HG02840 (cell line): ENCODE measurements at regions not wholly inside any gene's neighbourhood (a gene's known extent, or its start where the extent isn't known, plus 50 kb on each side); places are given as distances from the start of the nearest gene placed in this dataset.
"Not testable (repeated sequence)": the region's sequence is repeated elsewhere in the genome, so short reads cannot be mapped to it uniquely, and the experiment has no call there.

ENCODE experiments used
- ATAC-seq: cut with Tn5 transposase; IDR thresholded peaks from one replicate; pipeline ENCODE4 v1.9.1; 2021; ENCODE audit warnings: mild to moderate bottlenecking, moderate library complexity, moderate number of reproducible peaks; ENCODE audit not compliant: unreplicated experiment, low FRiP score

DNA sequence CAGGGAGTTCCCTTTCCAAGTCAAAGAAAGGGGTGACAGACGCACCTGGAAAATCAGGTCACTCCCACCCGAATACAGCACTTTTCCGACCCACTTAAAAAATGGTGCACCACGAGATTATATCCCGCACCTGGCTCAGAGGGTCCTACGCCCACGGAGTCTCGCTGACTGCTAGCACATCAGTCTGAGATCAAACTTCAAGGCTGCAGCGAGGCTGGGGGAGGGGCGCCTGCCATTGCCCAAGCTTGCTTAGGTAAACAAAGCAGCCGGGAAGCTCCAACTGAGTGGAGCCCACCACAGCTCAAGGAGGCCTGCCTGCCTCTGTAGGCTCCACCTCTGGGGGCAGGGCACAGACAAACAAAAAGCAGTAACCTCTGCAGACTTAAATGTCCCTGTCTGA is 277.8 kb upstream of the ARHGAP42 start:
- not testable (repeated sequence) for ATAC-seq

DNA sequence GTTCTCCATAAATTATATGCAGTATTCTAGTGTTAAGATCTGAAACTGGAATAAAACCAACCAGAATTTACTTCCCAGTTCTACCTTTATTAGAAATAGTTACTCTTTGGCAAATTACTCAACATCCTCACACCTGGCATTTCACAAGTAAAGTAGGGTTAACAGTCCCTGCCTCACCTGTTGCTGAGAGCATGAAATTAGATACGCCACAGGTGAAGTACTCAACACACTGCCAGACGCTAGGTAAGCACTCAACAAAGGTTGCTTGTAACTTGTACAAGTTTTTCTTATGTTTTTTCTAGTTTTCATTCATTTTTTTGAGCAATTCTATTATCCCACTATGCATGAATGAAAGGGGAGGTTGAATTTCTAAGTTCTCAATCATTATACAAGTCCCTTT is 267.6 kb upstream of the ARHGAP42 start:
- ATAC-seq = no peak

DNA sequence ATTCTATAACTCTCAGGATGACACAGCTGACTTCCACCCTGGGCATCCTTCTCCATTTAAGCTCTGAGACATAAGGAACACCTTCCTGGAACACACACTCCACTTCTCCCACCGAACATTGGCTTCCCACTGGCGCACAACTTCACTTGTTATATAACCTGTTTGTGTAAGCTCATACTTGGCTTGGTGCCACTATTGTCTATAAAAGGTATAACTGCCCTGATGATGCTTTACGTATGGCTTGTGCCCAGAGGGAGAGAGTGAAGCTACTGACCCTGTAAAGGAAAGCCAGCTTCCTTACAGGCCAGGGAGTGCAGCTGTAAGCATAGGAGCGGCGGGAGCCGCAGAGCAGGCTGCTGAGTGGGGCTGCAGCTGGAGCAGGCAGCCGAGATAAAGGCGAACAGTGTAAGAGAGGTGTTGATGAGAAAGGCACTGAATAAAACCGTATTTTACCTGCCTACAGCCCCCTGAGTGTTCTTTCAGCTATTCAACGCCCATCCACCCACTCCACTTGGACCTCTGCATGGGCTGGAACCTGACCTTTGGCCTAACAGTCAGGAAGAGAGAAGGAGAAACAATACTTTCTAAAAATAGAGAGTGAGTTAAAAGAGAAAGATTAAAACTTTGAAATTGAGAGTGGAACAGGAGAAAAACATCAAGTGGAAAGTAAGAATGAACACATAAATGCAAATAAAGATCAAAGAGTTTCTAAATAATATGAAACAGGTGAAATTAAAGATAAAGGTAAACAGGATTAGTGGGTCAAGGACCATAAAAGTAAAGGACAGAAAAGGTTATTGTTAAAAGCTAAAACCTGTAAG is 252.1 kb upstream of the ARHGAP42 start:
- no peak for ATAC-seq

DNA sequence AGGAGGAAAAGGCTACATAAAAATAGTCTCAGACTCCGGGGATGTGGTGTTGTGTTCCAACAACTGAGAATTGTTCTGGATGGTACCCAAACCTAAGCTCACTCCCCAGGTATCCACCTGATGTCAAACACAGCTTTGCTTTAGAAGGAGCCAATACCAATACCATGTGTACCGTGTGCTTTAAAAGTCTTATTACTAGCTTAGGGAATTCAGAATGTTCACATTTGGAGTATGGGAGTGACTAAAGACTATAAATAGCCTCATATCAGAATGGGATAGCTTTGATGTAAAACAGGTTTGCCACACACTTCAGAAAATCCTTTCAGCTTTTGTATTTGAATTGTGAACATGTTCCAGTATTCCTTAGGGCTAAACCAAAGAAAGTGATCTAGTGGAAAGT is 248.7 kb upstream of the ARHGAP42 start:
- no peak for ATAC-seq

DNA sequence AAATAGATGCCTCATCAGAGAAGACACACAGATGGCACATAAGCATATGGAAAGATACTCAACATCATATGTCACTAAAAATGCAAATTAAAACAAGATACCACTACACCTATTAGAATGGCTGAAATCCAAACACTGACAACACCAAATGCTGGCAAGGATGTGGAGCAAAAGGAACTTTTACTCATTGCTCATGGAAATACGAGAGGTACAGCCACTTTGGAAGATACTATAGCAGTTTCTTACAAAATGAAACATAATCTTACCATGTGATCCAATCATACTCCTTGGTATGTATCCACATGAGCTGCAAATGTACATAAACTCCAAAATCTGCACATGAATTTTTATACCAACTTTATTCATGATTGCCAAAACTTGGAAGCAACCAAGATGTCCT is 246.0 kb upstream of the ARHGAP42 start:
- no peak for ATAC-seq

DNA sequence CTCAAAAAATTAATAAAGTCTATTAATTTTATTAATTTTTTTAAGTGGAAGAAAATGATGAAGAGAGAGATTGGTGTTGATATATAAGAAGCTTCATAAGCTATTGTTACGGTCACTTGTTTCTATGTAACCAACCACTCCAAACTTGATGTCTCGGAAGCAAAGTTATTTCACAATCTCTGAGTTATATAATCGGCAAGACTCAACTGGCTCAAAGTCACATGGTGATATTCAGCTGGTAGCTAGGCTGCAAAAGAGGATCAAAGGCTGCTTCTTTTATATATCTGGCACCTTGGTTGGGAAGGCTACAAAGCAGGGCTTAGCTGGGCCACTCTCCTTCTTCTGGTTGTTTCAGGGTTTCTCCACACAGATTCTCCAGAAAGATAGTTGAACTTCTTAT is 245.1 kb upstream of the ARHGAP42 start:
- no peak for ATAC-seq

DNA sequence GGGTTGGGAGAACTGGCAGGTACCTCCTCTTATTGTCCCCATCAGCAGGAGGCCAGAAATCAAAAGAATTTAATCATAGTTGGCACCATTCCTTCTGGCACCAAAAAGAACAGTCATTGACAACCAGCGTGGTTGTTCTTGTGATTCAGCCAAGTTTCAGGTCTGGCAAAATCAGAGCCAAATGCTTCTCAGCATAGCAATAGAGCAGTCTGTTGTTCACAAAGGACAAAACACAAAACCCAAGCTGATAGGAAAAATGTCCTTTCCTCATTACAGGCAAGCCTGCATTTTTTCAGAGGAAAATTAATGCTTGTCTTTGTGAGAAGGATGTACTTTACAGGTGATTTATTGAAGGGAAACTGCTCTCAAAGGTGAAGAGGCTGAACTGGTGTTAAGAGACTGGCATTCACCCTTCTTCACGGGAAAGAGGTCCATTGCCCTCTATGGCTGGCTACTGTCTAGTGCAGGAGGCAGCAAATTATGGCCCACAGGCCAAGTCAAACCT is 241.8 kb upstream of the ARHGAP42 start:
- no peak for ATAC-seq

DNA sequence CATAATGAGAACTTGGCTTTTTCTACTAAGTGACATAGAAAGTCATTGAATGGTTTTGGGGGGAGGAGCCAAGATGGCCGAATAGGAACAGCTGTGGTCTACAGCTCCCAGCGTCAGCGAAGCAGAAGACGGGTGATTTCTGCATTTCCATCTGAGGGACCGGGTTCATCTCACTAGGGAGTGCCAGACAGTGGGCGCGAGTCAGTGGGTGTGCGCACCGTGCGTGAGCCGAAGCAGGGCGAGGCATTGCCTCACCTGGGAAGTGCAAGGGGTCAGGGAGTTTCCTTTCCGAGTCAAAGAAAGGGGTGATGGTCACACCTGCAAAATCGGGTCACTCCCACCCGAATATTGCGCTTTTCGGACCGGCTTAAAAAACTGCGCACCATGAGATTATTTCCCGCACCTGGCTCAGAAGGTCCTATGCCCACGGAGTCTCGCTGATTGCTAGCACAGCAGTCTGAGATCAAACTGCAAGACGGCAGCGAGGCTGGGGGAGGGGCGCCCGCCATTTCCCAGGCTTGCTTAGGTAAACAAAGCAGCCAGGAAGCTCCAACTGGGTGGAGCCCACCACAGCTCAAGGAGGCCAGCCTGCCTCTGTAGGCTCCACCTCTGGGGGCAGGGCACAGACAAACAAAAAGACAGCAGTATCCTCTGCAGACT is 235.2 kb upstream of the ARHGAP42 start:
- ATAC-seq = not testable (repeated sequence)

DNA sequence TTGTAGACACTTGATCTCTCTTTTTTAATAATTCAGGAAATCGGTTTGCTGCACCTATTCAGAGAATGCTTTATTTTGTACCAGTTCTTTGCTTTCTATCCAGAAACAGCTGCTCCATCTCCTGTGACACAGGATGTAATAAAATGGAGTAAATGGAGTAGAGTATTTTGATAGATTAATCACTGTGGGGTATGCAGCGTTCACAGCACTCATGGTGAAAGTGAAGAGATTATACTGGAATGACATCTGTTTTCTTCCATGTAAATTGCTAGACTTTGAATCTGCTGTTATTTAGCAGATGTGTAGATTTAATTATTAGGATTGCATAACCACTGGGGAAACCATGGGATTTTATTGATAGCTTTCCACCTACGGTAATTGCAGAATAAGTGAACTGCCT is 227.3 kb upstream of the ARHGAP42 start:
- ATAC-seq = no peak

DNA sequence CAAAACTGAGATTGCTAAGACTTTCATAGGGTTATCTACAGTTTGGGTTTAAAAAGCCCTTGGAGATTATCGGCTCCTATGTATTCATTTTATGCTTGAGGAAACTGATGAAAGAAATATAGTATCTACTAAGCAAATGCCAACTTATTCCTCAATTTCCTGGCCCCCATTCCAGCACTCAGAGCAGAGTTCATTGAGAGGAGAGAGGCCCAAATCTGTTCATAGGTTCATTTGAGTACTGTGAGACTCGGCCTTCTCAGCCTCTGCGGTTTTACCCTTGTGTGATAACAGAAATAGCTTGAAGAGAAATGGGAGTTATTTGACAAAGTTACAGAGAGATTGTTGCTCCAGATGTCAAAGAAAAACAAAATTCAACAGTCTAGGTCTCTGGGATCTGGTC is 226.7 kb upstream of the ARHGAP42 start:
- ATAC-seq = no peak

DNA sequence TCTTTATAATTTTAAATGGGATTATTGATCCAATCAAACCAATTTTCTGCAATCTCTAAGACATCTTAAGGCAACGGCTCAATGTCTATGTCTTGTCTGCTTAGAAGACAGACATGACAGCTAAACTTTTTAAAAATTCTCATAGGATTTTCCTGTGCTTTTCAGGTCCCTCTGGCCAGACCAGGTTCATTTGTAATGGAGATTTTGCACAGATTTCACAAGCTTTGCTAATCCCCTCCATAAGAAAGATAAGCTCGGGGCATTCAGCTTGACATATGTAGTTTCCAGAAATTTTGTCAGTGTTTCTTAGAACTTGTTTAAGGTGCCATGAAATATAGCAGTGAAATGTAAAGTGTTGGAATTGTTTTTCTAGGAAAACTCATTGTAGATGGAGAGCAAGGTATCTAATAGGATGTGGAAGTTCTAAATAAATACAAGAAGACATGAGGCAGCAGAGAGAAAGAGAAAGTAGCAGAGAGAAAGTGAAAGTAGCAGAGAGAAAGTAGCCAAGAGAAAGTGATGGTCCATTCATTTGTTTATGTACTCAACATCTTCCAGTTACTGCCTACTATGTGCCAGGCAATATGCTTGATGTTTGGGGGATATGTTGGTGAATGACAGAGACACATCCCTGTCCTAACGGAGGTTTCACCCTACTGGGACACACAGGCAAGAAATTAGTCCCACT is 219.1 kb upstream of the ARHGAP42 start:
- no peak for ATAC-seq

DNA sequence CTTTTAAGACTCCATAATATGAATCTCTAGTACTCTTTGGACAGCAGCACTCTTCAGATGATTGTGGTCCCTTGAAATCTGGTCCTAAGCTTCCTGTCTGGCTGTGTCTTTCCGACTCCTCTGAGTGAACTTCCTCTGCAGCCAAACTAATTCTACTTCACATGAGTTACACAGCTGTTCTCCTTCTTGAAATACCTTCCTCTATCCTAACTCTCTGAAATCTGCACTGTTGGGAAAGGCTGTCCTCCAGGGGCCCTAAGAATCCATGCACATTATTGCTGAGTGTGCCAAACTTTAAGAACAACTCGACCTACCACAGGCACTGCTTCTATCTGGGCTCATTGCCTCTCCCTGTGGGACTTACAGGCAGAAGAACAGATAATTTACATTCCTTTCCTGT is 217.3 kb upstream of the ARHGAP42 start:
- ATAC-seq = no peak

DNA sequence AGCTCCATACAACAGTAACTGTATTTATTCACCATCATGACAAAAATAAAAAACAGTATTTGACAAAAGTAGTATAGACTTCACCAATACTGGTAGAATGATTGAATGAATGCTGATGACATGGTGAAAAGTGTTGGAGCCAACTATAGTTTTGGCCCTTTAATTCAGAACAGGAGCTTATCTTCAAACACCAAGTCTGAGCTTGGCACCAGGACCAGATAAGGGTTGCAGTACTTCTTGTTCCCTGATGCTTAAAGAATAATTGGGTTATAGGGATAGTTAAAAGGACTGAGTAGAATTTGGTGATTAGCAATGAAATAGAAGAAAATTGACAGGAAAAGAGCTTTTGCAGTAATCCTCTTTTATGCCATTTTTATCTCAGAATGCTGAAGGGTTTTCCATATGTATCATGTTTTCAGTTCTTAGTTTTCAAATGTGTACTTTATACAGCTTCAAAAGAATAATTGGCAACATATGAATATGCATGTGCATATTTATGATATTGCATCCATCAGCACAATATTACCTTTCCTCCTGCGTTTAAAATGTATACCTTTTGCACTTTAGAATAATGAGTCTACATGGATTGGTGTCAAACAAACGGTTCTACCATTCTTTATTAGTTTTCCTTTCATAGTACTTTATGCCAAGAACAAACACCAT is 214.2 kb upstream of the ARHGAP42 start:
- no peak for ATAC-seq

DNA sequence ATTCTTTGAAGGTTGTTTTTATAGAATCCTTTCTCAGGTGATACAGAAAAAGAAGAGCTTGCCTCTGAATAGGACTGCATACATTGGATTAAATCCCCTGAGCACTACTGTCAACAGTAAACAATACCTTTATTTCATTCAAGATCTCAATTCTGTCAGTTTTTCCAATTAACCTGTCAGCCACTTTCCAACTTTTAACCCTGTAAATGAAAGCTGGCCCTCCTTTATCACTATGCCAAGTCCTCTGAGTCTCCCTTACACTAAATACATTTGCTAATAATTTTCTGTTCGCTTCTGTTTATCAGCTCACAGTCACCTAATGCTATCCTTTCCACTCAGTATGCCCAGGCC is 213.7 kb upstream of the ARHGAP42 start:
- ATAC-seq = no peak

DNA sequence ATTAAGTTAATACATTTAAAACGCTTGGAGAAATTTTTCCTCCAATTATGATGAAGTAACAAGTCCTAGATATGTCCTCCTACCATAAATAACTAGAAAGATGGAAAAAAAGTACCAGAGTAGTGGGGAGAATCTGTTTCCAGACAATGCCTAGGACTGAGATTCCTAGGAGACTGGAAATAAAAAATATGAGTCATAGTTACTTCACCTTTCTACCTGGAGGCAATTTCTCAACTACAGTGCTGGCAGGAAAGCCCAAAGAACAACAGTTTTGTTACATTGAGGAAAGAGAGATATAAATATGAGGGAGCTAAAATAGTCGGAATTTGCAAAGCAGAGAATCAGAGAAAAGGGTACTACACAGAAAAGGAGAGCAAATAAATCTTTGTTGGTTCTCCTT is 202.1 kb upstream of the ARHGAP42 start:
- ATAC-seq = no peak

DNA sequence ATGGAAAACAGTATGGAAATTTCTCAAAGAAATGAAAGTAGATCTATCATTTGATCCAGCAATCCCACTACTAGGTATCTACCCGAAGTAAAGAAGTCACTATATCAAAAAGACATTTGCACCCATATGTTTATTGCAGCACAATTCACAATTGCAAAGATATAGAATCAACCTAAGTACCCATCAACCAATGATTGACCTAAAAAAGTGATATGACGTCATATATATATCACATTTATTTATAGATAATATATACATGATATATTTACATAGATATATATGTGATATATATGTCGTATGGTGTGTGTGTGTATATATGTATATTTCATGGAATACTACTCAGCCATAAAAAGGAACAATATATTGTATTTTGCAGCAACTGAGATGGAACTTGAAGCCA is 188.3 kb upstream of the ARHGAP42 start:
- ATAC-seq = no peak

DNA sequence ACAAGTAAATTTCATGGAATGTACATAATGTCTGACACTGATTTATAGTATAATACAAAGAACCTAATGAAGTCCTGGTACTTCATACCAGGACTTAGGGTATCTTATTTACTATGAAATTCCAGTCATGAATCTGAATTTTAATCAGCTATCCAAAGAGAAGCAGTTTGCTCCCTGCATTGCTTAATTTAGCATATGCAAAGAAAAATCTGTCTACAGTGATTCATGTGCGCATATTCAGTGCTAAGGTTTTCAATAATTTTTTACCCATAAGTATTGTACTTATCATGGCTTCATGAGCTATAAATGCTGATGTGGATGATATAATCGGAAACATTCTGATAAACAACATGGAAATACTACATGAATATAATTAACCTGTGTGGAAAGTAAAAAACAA is 185.6 kb upstream of the ARHGAP42 start:
- no peak for ATAC-seq

DNA sequence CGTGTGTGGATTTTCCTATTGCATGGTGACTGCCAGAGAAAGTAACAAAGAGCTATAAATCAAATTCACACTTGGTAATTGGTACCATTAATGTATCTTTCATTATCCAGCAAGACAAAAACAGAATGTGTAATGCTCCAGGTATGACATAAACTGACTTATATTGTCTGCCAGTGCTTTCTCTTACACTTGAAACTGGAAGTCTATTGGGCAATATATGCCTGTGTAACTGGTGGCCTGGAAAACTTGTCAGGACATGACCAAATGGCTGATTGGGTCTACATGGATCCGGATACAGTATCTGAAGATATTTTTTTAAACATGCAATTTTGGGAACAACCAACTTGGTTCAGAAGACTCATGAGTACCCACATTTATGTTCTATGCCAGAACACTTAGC is 174.6 kb upstream of the ARHGAP42 start:
- ATAC-seq = no peak

DNA sequence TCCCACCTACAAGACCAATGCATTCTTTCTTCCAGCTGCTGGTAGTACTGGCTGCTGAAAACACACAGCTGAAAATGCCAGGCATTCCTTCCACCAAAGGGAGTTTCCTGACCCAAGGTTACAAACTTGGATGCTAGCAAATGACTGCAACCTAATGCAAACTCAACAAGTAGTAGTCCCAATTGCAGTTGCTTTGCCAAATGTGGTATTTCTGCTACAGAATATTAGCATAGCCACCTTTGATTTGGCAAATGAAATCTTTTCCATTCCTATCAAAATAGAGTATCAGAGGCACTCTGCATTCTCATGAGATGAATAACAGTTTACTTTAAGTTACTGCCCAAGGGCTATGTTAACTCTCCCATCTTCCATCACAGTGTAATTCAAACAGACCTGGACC is 172.0 kb upstream of the ARHGAP42 start:
- ATAC-seq = no peak

DNA sequence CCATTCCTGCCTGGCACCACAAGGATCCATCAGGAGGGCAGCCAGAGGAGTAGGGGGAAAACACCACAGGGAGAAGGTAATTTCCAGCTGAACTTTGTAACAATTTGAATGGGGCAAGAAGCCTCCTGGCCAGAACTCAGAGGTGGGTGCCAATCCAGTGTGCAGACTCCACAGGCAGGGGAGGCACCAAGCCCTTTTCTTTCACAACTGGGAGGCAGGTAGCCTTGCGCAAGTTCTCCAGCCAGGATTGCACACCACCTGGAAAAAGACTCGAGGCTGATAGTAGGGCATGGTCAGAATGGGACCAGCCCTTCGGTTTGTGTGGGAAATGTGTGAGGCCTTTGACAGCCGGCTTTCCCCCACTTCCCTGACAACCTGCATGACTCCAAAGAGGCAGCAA is 161.9 kb upstream of the ARHGAP42 start:
- ATAC-seq = no peak

DNA sequence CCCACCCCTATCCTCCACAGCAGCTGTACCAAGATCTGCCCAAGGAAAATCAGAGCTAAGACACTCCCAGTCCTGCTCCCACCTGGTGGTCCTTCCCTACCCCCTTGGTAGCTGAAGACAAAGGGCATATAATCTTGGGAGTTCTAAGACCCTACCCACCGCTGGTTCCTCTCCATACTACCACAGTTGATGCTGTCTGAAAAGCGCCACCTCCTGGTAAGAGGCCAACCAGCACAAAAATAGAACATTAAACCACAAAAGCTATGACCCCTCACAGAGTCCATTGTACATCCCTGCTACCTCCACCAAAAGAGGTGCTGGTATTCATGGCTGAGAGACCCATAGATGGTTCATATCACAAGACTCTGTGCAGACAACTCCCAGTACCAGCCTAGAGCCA is 161.5 kb upstream of the ARHGAP42 start:
- ATAC-seq = no peak
